PFSK-1 (cell line): ENCODE measurements at regions not wholly inside any gene's neighbourhood (a gene's known extent, or its start where the extent isn't known, plus 50 kb on each side); places are given as distances from the start of the nearest gene placed in this dataset.

Experiments
- FOXP2 ChIP-seq: optimal IDR thresholded peaks from 2 replicates; pipeline ENCODE3; 2011; ENCODE audit warnings: borderline replicate concordance, control low read depth, inconsistent platforms; ENCODE audit not compliant: insufficient read depth; ENCODE audit errors: extremely low read length, extremely low read depth
- POLR2AphosphoS5 ChIP-seq: IDR thresholded peaks from 2 replicates; pipeline ENCODE4 v1.6.1; 2012; ENCODE audit warnings: low read depth, mild to moderate bottlenecking, control low read depth, low read length, moderate library complexity
- REST ChIP-seq, 2 experiments: IDR thresholded peaks; 2 replicates each; pipeline versions ENCODE4 v1.6.1 to v1.8.0; 2011 to 2012; ENCODE audit warnings: low read depth in 2 of 2, low read length in 2 of 2, control low read depth in 1 of 2, inconsistent platforms in 1 of 2, mild to moderate bottlenecking in 1 of 2, moderate library complexity in 1 of 2; ENCODE audit not compliant: insufficient read depth in 1 of 2
- SIN3A ChIP-seq: IDR thresholded peaks from 2 replicates; pipeline ENCODE4 v1.6.1; 2012; ENCODE audit warnings: mild to moderate bottlenecking, low read length, moderate library complexity, borderline replicate concordance; ENCODE audit not compliant: insufficient read depth
- TAF1 ChIP-seq: IDR thresholded peaks from 2 replicates; pipeline ENCODE4 v1.6.1; 2012; ENCODE audit warnings: low read length, control low read depth, borderline replicate concordance; ENCODE audit not compliant: insufficient read depth

- no peak for TF ChIP-seq TAF1
- no peak for TF ChIP-seq POLR2AphosphoS5
- TF ChIP-seq SIN3A, result no peak
- TF ChIP-seq REST (IDR thresholded peaks at IDR 0.05; ENCODE audit: insufficient read depth in 1 of 2, low read depth in 2 of 2, low read length in 2 of 2), result no peak
- no peak for TF ChIP-seq FOXP2
These were observed 395.9 kb downstream of the DTWD2 start for GRCh38 chr5:118592229-118593002.
